CD4-positive, alpha-beta T cell treated with Interleukin-15 for 4 hours (primary cell): ENCODE measurements at regions not wholly inside any gene's neighbourhood (a gene's known extent, or its start where the extent isn't known, plus 50 kb on each side); places are given as distances from the start of the nearest gene placed in this dataset.

Source experiments
- DNase-seq: peaks from one replicate; pipeline ENCODE4 v3.0.0-alpha.2; 2020; ENCODE audit warnings: low spot score

- DNase-seq, result no peak
Observed at GRCh38 chr1:233520261-233521191, 93.4 kb upstream of the KCNK1 start.

- DNase-seq, result no peak
Observed at GRCh38 chr1:233523047-233523446, 90.9 kb upstream of the KCNK1 start.

- DNase-seq, result no peak
Observed at GRCh38 chr1:233527818-233528217, 86.1 kb upstream of the KCNK1 start.

- DNase-seq, result no peak
Observed at GRCh38 chr1:233530665-233531386, 83.1 kb upstream of the KCNK1 start.

GRCh38 chr1:233540816-233541215 is 73.1 kb upstream of the KCNK1 start:
- no peak for DNase-seq

- no peak for DNase-seq
Observed at GRCh38 chr1:233543338-233544255, 70.3 kb upstream of the KCNK1 start.

- no peak for DNase-seq
Observed at GRCh38 chr1:233544304-233544703, 69.6 kb upstream of the KCNK1 start.

- DNase-seq, result no peak
Observed at GRCh38 chr1:233547726-233548125, 66.2 kb upstream of the KCNK1 start.

- no peak for DNase-seq
Observed at GRCh38 chr1:233549404-233549803, 64.5 kb upstream of the KCNK1 start.

GRCh38 chr1:233549917-233550316 is 64.0 kb upstream of the KCNK1 start:
- DNase-seq, result no peak

- no peak for DNase-seq
Observed at GRCh38 chr1:233554037-233554436, 59.9 kb upstream of the KCNK1 start.

GRCh38 chr1:233561708-233562426 is 52.0 kb upstream of the KCNK1 start:
- no peak for DNase-seq
